Hepatocyte (in vitro differentiated cells): ENCODE measurements at regions not wholly inside any gene's neighbourhood (a gene's known extent, or its start where the extent isn't known, plus 50 kb on each side); places are given as distances from the start of the nearest gene placed in this dataset.
"Not testable (repeated sequence)": the region's sequence is repeated elsewhere in the genome, so short reads cannot be mapped to it uniquely, and the experiment has no call there.

Source experiments
- DNase-seq: peaks from one replicate; pipeline ENCODE4 v3.0.0-alpha.2; 2016; ENCODE audit warnings: low spot score
- H2AFZ ChIP-seq: fragments of 200-600 bp; sonication (generic); 2 replicates; pipeline ENCODE4 v1.6.0; 2016; ENCODE audit warnings: antibody characterized with exemption, mild to moderate bottlenecking
- H3K27ac ChIP-seq: fragments of 200-600 bp; sonication (generic); 2 replicates; pipeline ENCODE4 v1.5.1; 2016; ENCODE audit warnings: mild to moderate bottlenecking
- H3K27me3 ChIP-seq: fragments of 200-600 bp; sonication (generic); 2 replicates; pipeline ENCODE4 v1.6.1; 2016
- H3K36me3 ChIP-seq: fragments of 200-600 bp; sonication (generic); replicated peaks from 2 replicates; pipeline ENCODE4 v1.5.1; 2016; ENCODE audit warnings: low read depth; ENCODE audit not compliant: insufficient read depth
- H3K4me1 ChIP-seq: fragments of 200-600 bp; sonication (generic); 2 replicates; pipeline ENCODE4 v1.5.1; 2016; ENCODE audit warnings: mild to moderate bottlenecking, moderate library complexity; ENCODE audit not compliant: insufficient read depth
- H3K4me2 ChIP-seq: fragments of 200-600 bp; sonication (generic); 2 replicates; pipeline ENCODE4 v1.6.0; 2016
- H3K4me3 ChIP-seq: fragments of 200-600 bp; sonication (generic); 2 replicates; pipeline ENCODE4 v1.5.1; 2016; ENCODE audit warnings: mild to moderate bottlenecking
- H3K79me2 ChIP-seq: fragments of 200-600 bp; sonication (generic); 2 replicates; pipeline ENCODE4 v1.6.0; 2017; ENCODE audit warnings: mild to moderate bottlenecking
- H3K9me2 ChIP-seq: fragments of 200-600 bp; sonication (generic); replicated peaks from 2 replicates; pipeline ENCODE4 v1.6.0; 2017; ENCODE audit warnings: mild to moderate bottlenecking; ENCODE audit not compliant: insufficient read depth
- H3K9me3 ChIP-seq: fragments of 200-600 bp; sonication (generic); 2 replicates; pipeline ENCODE4 v1.5.1; 2016; ENCODE audit warnings: low read depth, mild to moderate bottlenecking
- H4K20me1 ChIP-seq: fragments of 200-600 bp; sonication (generic); 2 replicates; pipeline ENCODE4 v1.6.0; 2016; ENCODE audit warnings: mild to moderate bottlenecking; ENCODE audit not compliant: insufficient read depth, poor library complexity, severe bottlenecking
- CTCF ChIP-seq: fragments of 200-600 bp; sonication (generic); IDR thresholded peaks from 2 replicates; pipeline ENCODE4 v1.5.1; 2016; ENCODE audit warnings: antibody characterized with exemption, mild to moderate bottlenecking; ENCODE audit not compliant: poor library complexity
- EZH2 ChIP-seq: fragments of 200-600 bp; sonication (generic); IDR thresholded peaks from 2 replicates; pipeline ENCODE4 v1.6.1; 2016; ENCODE audit warnings: antibody characterized with exemption, mild to moderate bottlenecking, borderline replicate concordance
- EZH2phosphoT487 ChIP-seq: fragments of 200-600 bp; sonication (generic); IDR thresholded peaks from one replicate; pipeline ENCODE4 v1.6.1; 2018; ENCODE audit warnings: antibody characterized with exemption, mild to moderate bottlenecking, low read depth, moderate library complexity; ENCODE audit not compliant: unreplicated experiment, severe bottlenecking
- WGBS: methylation state at CpG from one replicate; pipeline ENCODE4 v1.1.6; 2016; ENCODE audit warnings: low lambda C conversion rate; ENCODE audit errors: missing lambda C conversion rate; 5-methylcytosine and 5-hydroxymethylcytosine counted together

GRCh38 chr7:82598958-82599357 is 155.4 kb upstream of the CACNA2D1 start:
- H4K20me1 ChIP-seq, result no peaks in the 10 kb centered on the region
- no peak overlapping the region for H3K27ac ChIP-seq
- no peak overlapping the region for H2AFZ ChIP-seq
- H3K27me3 ChIP-seq, result no peaks in the 10 kb centered on the region
- TF ChIP-seq CTCF (no peak), EZH2phosphoT487 (no peak), EZH2 (no peak)
- WGBS, result 56% methylated on average over 1 of the region's 1 CpG
- no peaks in the 10 kb centered on the region for H3K9me2 ChIP-seq
- H3K9me3 ChIP-seq, result no peaks in the 10 kb centered on the region
- no peak overlapping the region for H3K4me3 ChIP-seq
- no peak for DNase-seq
- no peaks in the 10 kb centered on the region for H3K36me3 ChIP-seq
- peaks cover 10% of the 10 kb centered on the region for H3K4me1 ChIP-seq
- H3K4me2 ChIP-seq, result no peak overlapping the region
- H3K79me2 ChIP-seq, result no peaks in the 10 kb centered on the region

GRCh38 chr7:82595795-82596194 is 152.2 kb upstream of the CACNA2D1 start:
- H3K36me3 ChIP-seq, H3K4me1 ChIP-seq, H4K20me1 ChIP-seq, DNase-seq, H3K27ac ChIP-seq, H3K27me3 ChIP-seq, H3K79me2 ChIP-seq, H3K9me3 ChIP-seq, H3K4me3 ChIP-seq, H3K4me2 ChIP-seq, H3K9me2 ChIP-seq, H2AFZ ChIP-seq: not testable (repeated sequence)
- WGBS, result 79% methylated on average over 3 of the region's 3 CpGs

- no peak for DNase-seq
- H3K4me3 ChIP-seq, result no peak overlapping the region
- H3K36me3 ChIP-seq, result no peaks in the 10 kb centered on the region
- no peak for TF ChIP-seq CTCF
- no peak for TF ChIP-seq EZH2
- no peak for TF ChIP-seq EZH2phosphoT487
- H3K9me3 ChIP-seq, result no peaks in the 10 kb centered on the region
- H3K79me2 ChIP-seq, result no peaks in the 10 kb centered on the region
- no peaks in the 10 kb centered on the region for H3K9me2 ChIP-seq
- H3K4me2 ChIP-seq, result peak overlapping the region; percentile 72
- H3K4me1 ChIP-seq, result peaks cover 7% of the 10 kb centered on the region
- H4K20me1 ChIP-seq, result no peaks in the 10 kb centered on the region
- H3K27me3 ChIP-seq, result no peaks in the 10 kb centered on the region
- H2AFZ ChIP-seq, result no peak overlapping the region
- H3K27ac ChIP-seq, result no peak overlapping the region
Observed at GRCh38 chr7:82595176-82595575, 151.6 kb upstream of the CACNA2D1 start.

GRCh38 chr7:82594665-82595064 is 151.1 kb upstream of the CACNA2D1 start:
- Histone ChIP-seq H3K36me3 (no peaks in the 10 kb centered on the region), H3K4me2 (peak overlapping the region; percentile 72), H3K27me3 (no peaks in the 10 kb centered on the region), H3K4me1 (peaks cover 7% of the 10 kb centered on the region), H2AFZ (peak overlapping the region; percentile 62), H3K79me2 (no peaks in the 10 kb centered on the region), H3K4me3 (peak overlapping the region; percentile 18), H4K20me1 (no peaks in the 10 kb centered on the region), H3K27ac (peak overlapping the region; percentile 50), H3K9me2 (no peaks in the 10 kb centered on the region), H3K9me3 (no peaks in the 10 kb centered on the region)
- WGBS, result 24% methylated on average over 6 of the region's 6 CpGs
- DNase-seq, result no peak
- TF ChIP-seq EZH2phosphoT487 (no peak), CTCF (no peak), EZH2 (no peak)
